ENCODE measurements at regions not wholly inside any gene's neighbourhood (a gene's known extent, or its start where the extent isn't known, plus 50 kb on each side); places are given as distances from the start of the nearest gene placed in this dataset.
"Not testable (repeated sequence)": the region's sequence is repeated elsewhere in the genome, so short reads cannot be mapped to it uniquely, and the experiment has no call there.

- Histone ChIP-seq H3K27ac (ENCODE audit: low read depth, low read length) (no peak overlapping the region), H2BK120ac (ENCODE audit: low read depth, low read length) (no peak overlapping the region), H3K79me2 (ENCODE audit: control insufficient read depth, insufficient read depth, low read length) (no peaks in the 10 kb centered on the region), H3K4me1 (ENCODE audit: control insufficient read depth, low read depth, low read length) (no peaks in the 10 kb centered on the region), H2BK15ac (replicated peaks; ENCODE audit: low read depth) (no peak overlapping the region), H3K27me3 (ENCODE audit: insufficient read depth, low read length, poor library complexity) (no peaks in the 10 kb centered on the region), H3K79me1 (ENCODE audit: low read length) (no peaks in the 10 kb centered on the region), H3K4me2 (ENCODE audit: low read length) (no peak overlapping the region), H3K18ac (ENCODE audit: low read length) (no peak overlapping the region), H4K8ac (ENCODE audit: low read depth, low read length) (no peak overlapping the region), H3K36me3 (ENCODE audit: control insufficient read depth, insufficient read depth, low read length) (no peaks in the 10 kb centered on the region), H3K23ac (ENCODE audit: low read length) (no peak overlapping the region), H2AK5ac (ENCODE audit: low read length) (no peak overlapping the region), H3K4ac (ENCODE audit: low read depth, low read length) (no peak overlapping the region), H3K9ac (ENCODE audit: low read length) (no peak overlapping the region), H2BK5ac (ENCODE audit: low read length) (no peak overlapping the region), H3K56ac (ENCODE audit: low read length) (no peak overlapping the region), H3K4me3 (ENCODE audit: low read length) (no peak overlapping the region), H4K5ac (ENCODE audit: low read length) (no peak overlapping the region)
- WGBS (ENCODE audit: extremely low coverage, insufficient coverage, low lambda C conversion rate) = no CpG with 5 or more reads among the region's 14 CpGs
- no peak for DNase-seq
Observed at GRCh38 chr17:31722251-31723056, 136.6 kb downstream of the COPRS start.

- no peak overlapping the region for H3K27ac ChIP-seq (ENCODE audit: low read depth, low read length)
Observed at GRCh38 chr17:31721291-31722025, 137.6 kb downstream of the COPRS start.

GRCh38 chr17:31717251-31717650, 141.8 kb downstream of the COPRS start:
- not testable (repeated sequence) for DNase-seq; H4K5ac ChIP-seq (ENCODE audit: low read length)

More at GRCh38 chr17:31721291-31722025, 137.6 kb downstream of the COPRS start:
- no peaks in the 10 kb centered on the region for H3K36me3 ChIP-seq (ENCODE audit: control insufficient read depth, insufficient read depth, low read length)
- no peaks in the 10 kb centered on the region for H3K79me2 ChIP-seq (ENCODE audit: control insufficient read depth, insufficient read depth, low read length)
- no peak overlapping the region for H2BK5ac ChIP-seq (ENCODE audit: low read length)
- H3K4ac ChIP-seq (ENCODE audit: low read depth, low read length) = no peak overlapping the region
- H3K4me1 ChIP-seq (ENCODE audit: control insufficient read depth, low read depth, low read length) = no peaks in the 10 kb centered on the region
- no peak overlapping the region for H3K4me3 ChIP-seq (ENCODE audit: low read length)
- H3K9ac ChIP-seq (ENCODE audit: low read length) = no peak overlapping the region
- no peaks in the 10 kb centered on the region for H3K79me1 ChIP-seq (ENCODE audit: low read length)
- no CpG with 5 or more reads among the region's 8 CpGs for WGBS (ENCODE audit: extremely low coverage, insufficient coverage, low lambda C conversion rate)
- H2AK5ac ChIP-seq (ENCODE audit: low read length) = no peak overlapping the region
- H3K23ac ChIP-seq (ENCODE audit: low read length) = no peak overlapping the region
- DNase-seq = no peak
- no peak overlapping the region for H3K56ac ChIP-seq (ENCODE audit: low read length)
- H3K27me3 ChIP-seq (ENCODE audit: insufficient read depth, low read length, poor library complexity) = no peaks in the 10 kb centered on the region
- H3K4me2 ChIP-seq (ENCODE audit: low read length) = no peak overlapping the region
- H2BK15ac ChIP-seq (replicated peaks; ENCODE audit: low read depth) = no peak overlapping the region
- H3K18ac ChIP-seq (ENCODE audit: low read length) = no peak overlapping the region
- H4K8ac ChIP-seq (ENCODE audit: low read depth, low read length) = no peak overlapping the region
- H4K5ac ChIP-seq (ENCODE audit: low read length) = no peak overlapping the region
- no peak overlapping the region for H2BK120ac ChIP-seq (ENCODE audit: low read depth, low read length)

GRCh38 chr17:31715446-31715845, 143.6 kb downstream of the COPRS start:
- Histone ChIP-seq H3K27me3 (ENCODE audit: insufficient read depth, low read length, poor library complexity) (no peaks in the 10 kb centered on the region), H3K9ac (ENCODE audit: low read length) (no peak overlapping the region), H2BK15ac (replicated peaks; ENCODE audit: low read depth) (no peak overlapping the region), H4K8ac (ENCODE audit: low read depth, low read length) (no peak overlapping the region), H3K56ac (ENCODE audit: low read length) (no peak overlapping the region), H3K4me3 (ENCODE audit: low read length) (no peak overlapping the region), H3K27ac (ENCODE audit: low read depth, low read length) (no peak overlapping the region), H3K4ac (ENCODE audit: low read depth, low read length) (no peak overlapping the region), H3K79me2 (ENCODE audit: control insufficient read depth, insufficient read depth, low read length) (no peaks in the 10 kb centered on the region), H4K5ac (ENCODE audit: low read length) (no peak overlapping the region), H3K36me3 (ENCODE audit: control insufficient read depth, insufficient read depth, low read length) (no peaks in the 10 kb centered on the region), H3K23ac (ENCODE audit: low read length) (no peak overlapping the region), H3K18ac (ENCODE audit: low read length) (no peak overlapping the region), H2BK5ac (ENCODE audit: low read length) (no peak overlapping the region), H2AK5ac (ENCODE audit: low read length) (no peak overlapping the region), H3K4me1 (ENCODE audit: control insufficient read depth, low read depth, low read length) (no peaks in the 10 kb centered on the region), H3K4me2 (ENCODE audit: low read length) (no peak overlapping the region), H3K79me1 (ENCODE audit: low read length) (no peaks in the 10 kb centered on the region), H2BK120ac (ENCODE audit: low read depth, low read length) (no peak overlapping the region)
- no peak for DNase-seq
- no CpG with 5 or more reads among the region's 5 CpGs for WGBS (ENCODE audit: extremely low coverage, insufficient coverage, low lambda C conversion rate)

More at GRCh38 chr17:31717251-31717650, 141.8 kb downstream of the COPRS start:
- H3K4me2 ChIP-seq (ENCODE audit: low read length); H2AK5ac ChIP-seq (ENCODE audit: low read length); H3K36me3 ChIP-seq (ENCODE audit: control insufficient read depth, insufficient read depth, low read length); H3K27ac ChIP-seq (ENCODE audit: low read depth, low read length); H3K56ac ChIP-seq (ENCODE audit: low read length); H3K79me2 ChIP-seq (ENCODE audit: control insufficient read depth, insufficient read depth, low read length); H3K4ac ChIP-seq (ENCODE audit: low read depth, low read length); H3K4me1 ChIP-seq (ENCODE audit: control insufficient read depth, low read depth, low read length); H2BK15ac ChIP-seq (replicated peaks; ENCODE audit: low read depth); H2BK5ac ChIP-seq (ENCODE audit: low read length); H2BK120ac ChIP-seq (ENCODE audit: low read depth, low read length); H3K27me3 ChIP-seq (ENCODE audit: insufficient read depth, low read length, poor library complexity); H3K79me1 ChIP-seq (ENCODE audit: low read length); H3K4me3 ChIP-seq (ENCODE audit: low read length); H4K8ac ChIP-seq (ENCODE audit: low read depth, low read length); H3K9ac ChIP-seq (ENCODE audit: low read length); H3K18ac ChIP-seq (ENCODE audit: low read length); H3K23ac ChIP-seq (ENCODE audit: low read length): not testable (repeated sequence)
- no CpG with 5 or more reads among the region's 6 CpGs for WGBS (ENCODE audit: extremely low coverage, insufficient coverage, low lambda C conversion rate)

GRCh38 chr17:31704483-31704882, 154.6 kb downstream of the COPRS start:
- H3K36me3 ChIP-seq (ENCODE audit: control insufficient read depth, insufficient read depth, low read length) = no peaks in the 10 kb centered on the region
- no CpG with 5 or more reads among the region's 10 CpGs for WGBS (ENCODE audit: extremely low coverage, insufficient coverage, low lambda C conversion rate)

More at GRCh38 chr17:31704483-31704882, 154.6 kb downstream of the COPRS start:
- Histone ChIP-seq H2BK120ac (ENCODE audit: low read depth, low read length) (no peak overlapping the region), H3K79me2 (ENCODE audit: control insufficient read depth, insufficient read depth, low read length) (no peaks in the 10 kb centered on the region), H3K4ac (ENCODE audit: low read depth, low read length) (no peak overlapping the region), H3K4me1 (ENCODE audit: control insufficient read depth, low read depth, low read length) (no peaks in the 10 kb centered on the region), H3K27me3 (ENCODE audit: insufficient read depth, low read length, poor library complexity) (no peaks in the 10 kb centered on the region), H3K4me3 (ENCODE audit: low read length) (no peak overlapping the region), H2AK5ac (ENCODE audit: low read length) (no peak overlapping the region), H4K5ac (ENCODE audit: low read length) (no peak overlapping the region), H3K18ac (ENCODE audit: low read length) (no peak overlapping the region), H3K79me1 (ENCODE audit: low read length) (no peaks in the 10 kb centered on the region), H3K23ac (ENCODE audit: low read length) (no peak overlapping the region), H2BK5ac (ENCODE audit: low read length) (no peak overlapping the region), H3K56ac (ENCODE audit: low read length) (no peak overlapping the region), H3K27ac (ENCODE audit: low read depth, low read length) (no peak overlapping the region), H4K8ac (ENCODE audit: low read depth, low read length) (no peak overlapping the region), H3K4me2 (ENCODE audit: low read length) (no peak overlapping the region), H3K9ac (ENCODE audit: low read length) (no peak overlapping the region), H2BK15ac (replicated peaks; ENCODE audit: low read depth) (no peak overlapping the region)
- DNase-seq = no peak

Measured in mesendoderm (in vitro differentiated cells).